NCI-H1105 (cell line): ENCODE measurements at regions not wholly inside any gene's neighbourhood (a gene's known extent, or its start where the extent isn't known, plus 50 kb on each side); places are given as distances from the start of the nearest gene placed in this dataset.

Experiments
- DNase-seq: peaks from one replicate; lab custom pipeline; 2025; lab: John Stamatoyannopoulos, UW

DNA sequence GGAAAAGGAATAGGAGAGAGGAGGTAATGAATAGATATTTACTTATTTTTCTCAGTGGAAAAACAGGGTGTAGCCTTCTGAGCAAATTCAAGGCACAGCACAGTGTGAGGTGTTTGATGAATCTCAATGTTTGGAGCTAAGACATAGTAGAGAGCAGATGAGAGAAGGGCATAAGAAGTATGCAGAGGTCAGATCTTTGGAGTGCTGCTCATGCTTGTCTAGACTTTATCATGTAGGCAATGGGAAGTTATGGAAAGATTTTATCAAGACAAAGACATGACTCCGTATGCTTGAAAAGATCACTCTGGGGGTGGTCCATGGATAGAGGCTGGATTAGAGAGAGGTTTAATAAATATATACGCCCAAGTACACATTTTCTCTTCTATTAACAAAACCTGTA lies 217.0 kb upstream of the CNR1 start:
- no peak for DNase-seq

DNA sequence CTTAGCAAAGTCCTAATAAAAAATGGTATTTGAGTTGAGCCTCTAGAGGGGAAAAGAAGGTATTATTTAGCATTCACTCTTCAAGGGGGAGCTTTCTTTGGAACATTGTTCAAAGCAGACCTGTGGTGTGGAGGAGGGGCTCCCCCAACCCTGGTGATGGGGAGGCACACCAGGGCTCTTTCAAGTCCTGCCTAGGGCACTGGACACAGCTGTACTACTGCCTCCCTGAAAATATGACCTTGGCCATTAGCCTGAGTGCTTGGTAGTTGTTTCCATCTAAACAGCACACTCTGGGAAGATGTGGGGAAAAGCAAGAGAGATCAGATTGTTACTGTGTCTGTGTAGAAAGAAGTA lies 215.1 kb upstream of the CNR1 start:
- DNase-seq, result no peak

DNA sequence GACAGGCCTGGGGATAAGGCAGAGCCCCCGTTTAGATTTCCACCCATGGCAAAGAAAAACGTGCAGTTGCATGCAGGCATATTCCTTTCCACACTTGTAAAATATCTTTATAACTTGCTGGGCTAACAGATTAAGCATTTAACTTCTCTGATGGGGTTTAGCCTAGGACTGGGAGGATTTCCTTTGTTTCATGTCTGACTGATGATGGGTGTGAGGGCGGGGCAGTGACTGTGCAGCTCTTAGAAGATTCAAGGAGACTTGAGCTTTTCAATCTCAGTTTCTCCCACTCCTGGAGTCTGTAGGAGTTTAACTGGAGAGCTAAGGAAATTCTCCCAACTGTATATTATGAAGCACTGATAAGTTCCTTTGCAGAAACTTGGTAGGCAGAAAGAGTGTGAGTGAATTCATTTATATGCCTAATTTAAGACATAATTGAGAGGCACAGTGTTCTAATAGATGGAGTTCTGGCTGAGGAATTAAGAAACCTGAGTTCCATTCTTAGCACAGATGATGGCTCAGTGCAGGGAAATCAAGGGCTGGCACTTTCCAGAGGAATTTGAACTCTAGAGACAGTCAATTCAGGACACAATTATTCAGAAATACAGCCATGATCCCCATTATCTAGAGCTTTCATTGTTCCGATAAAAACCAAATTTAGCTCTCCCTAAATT lies 214.6 kb upstream of the CNR1 start:
- DNase-seq, result no peak

DNA sequence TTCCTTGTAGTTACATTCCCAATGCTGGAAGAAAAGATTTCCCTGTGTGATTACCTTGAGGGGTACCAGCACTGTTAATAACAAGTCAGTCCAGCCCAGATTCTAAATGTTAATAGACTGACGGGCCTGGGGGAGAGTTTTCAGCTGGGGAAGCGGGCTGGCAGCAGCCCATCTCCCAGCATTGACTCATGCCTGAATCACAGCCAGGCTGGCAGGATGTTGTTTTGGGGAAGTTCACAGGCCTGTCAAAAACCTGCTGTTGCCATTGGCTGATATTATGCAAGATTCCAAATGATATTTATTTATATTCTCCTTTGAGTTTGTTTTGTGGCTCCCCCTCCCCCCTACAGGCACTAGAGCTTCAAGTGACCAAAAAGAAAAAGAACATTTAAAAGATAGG lies 213.9 kb upstream of the CNR1 start:
- no peak for DNase-seq

DNA sequence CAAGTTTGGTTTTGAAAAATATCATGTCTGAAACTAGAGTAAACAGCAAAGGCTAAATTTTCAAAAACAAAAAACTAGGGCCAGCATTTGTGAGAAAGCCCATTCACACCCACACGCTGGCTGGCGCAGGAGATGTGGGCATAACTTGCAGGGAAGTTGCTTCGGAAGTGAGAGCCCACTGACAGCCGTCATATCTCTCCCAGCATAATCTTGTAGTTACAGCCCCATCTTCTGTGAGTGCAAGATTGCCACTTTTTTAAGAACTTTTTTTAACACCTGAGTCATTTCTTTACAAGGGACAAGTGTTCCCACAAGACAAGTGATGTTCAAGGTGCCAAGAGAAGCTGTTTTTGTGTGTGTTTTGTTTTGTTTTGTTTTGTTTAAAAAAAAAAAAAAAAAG lies 212.5 kb upstream of the CNR1 start:
- no peak for DNase-seq

DNA sequence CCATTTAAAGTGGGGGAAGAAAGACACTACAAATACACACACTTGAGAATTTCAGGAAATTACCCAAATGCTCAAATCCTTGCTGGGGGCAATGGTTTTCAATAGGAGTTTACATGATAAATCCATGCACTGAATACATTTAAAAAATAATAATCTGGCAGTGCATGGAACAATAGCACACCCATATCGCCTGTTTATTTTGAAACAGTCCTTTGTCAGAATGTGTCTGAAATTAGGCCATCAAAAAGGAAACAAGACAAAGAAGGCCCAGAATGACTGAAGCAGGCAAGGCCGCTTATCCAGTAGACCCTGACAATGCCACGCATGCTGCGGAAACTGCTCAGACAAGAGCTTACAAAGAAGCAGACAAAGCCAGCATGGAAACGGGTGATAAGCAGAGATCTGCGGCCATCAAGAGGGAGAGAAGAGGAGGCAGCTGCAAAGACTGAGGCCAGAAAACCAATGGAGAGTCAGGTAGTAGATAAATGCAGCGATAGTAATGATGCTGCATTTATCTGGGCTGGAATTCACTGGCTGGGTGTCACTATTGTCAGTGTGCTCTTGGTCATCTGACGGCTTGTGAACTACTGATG lies 211.9 kb upstream of the CNR1 start:
- DNase-seq, result no peak

DNA sequence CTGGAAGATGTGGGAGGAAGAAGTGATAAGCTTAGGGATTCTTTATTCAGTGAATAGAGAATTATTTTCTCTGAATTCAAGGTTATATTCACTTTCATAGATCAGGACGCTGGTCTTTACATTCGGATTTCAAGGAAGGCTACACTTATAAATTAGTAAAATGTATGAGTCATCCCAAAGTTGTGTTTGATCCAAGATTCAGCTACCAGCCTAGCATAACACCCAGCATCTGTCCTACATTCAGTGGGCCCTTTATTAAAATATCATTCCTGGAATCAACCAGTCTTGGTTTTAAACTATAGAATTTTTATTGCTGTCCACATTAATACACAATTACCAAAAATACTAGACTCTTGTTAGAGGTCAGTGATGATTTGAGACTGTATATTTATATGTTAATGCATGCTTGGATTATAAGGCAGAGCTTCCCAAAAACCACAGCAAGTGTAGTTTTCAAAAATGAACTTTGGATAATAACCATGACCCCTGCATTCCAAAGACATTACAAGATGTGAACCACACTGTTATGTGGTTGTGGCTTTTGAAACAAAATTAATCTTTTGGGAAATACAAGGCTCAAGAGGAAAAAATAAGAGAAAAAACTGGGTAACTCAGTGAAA lies 210.7 kb upstream of the CNR1 start:
- no peak for DNase-seq

DNA sequence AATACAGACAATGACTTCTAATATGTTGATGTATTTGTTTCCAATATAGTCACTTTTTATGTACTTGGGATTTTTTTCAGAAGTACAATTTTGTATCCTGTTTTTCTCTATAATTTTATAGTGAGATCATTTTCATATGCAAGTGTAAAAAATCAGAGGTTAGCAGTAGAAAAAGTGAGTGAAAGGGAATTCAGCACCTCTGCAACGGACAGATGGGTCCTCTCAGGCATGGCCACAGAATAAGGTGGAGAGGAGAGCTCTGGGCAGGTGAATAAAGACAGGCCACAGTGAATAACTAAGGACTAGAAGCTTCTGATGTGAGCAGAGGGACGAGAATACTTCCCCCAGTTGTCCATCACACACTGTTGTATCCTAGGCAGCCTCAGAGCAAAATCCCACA lies 210.1 kb upstream of the CNR1 start:
- DNase-seq, result no peak

DNA sequence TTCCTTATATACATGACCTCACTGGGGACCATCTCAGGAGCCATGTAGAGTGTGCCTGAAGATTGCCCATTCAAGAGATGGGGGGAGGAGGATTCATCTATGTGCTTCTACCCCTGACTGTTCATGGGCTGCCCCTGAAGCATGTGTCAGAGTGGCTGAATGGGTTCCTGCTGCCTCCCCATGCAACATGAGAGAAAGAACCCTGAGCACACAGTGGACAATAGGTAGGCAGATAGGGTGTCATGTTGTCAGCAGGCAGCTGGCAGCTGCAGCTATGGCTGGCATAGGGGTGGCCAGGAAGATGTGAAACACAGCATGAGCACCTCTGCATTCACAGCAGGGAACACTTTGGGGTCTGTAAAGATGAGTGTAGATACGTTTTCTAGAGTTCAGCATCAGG lies 208.4 kb upstream of the CNR1 start:
- DNase-seq, result no peak

DNA sequence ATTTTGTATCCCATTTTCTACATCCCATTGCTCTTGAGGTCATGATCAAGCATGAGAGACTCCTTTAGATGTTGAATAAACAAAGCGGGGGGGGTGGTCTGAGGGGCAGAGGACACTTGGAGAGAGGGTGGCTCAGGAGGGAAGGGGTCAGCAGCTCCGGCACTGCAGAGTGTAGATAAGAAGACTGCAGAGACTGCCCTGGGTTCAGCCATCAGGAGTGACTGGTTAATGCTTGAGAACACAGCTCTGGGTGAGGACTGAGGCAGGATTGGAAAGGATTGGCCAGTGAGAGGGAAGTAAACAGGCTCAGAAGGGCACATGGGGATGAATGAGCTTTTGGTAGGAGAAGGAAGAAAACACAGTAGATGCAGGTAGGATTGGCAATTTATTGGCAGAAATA lies 205.3 kb upstream of the CNR1 start:
- DNase-seq, result no peak

DNA sequence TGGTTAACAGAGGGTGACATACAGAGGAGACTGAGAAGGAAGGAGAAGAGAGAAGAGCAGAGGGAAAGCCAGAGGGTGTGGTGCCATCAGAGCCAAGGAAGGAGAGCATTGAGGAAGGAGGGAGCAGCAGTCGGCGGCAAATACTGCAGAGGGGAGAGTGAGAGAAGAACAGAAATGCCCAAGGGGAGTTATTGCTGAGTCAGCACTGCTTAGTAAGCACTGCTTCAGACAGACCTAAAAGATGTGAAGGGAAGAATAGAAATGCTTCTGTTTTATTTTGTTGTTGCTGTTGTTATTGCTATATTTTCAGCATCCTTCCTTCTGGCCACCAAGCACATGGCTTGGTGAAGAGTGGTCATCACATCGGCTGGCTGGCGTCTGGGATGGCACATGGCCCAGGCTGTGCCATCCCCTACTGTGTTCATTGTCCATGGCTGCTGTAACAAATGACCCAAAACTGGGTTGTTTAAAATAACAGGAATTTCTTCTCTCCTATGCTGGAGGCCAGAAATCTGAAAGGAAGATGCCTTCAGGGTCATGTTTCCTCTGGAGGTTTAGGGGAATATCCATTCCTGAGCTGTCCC lies 204.1 kb upstream of the CNR1 start:
- no peak for DNase-seq

DNA sequence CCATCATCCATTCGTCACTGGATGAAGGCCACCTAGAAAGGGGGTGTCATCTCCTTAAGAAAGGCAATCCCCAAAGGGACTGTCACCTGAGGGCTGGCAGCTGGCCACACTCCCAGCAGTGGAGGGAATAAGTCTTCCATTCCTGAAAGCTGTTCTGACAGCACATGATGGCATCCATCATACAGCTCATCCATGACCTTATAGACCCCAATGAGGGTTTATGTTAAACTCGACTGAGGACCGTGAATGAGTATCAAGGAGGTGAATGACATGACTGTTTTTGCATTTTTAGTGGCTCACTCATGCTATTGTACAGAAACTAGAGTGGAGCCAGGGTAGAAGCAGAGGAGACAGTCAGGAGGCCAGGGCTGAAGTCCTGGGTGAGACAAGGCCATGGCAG lies 203.1 kb upstream of the CNR1 start:
- DNase-seq, result no peak

DNA sequence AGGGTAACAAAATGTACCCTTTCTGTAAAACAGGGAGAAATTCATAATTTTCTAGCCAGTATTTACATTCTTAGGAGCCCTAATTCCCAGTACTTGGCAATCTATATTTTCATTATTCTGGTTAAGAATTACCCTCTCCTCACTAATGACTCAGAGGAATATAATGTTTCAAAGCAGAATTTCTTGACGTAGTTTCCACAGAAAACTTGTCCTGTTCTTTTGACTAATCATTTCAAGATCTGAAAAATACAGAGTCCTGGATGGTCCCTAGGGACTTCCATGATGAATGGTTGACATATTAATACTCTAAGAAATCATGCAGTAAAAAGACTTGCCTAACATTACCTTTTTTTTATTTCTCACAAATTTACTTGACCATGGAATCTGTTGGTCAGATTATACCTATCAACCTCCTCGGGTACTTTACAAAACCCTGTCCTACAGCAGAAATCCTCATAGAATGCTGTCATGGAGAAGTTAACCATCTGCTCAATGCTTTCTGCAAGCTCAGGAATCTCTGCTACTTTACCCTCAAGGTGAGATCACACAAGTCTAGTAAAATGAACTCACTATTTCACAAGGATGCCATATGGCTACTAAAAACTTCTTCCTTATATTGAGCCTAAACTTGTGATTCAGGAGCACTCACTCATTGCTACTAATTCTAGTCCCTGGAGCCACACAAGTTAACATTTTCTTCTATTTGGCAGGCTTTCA lies 202.1 kb upstream of the CNR1 start:
- no peak for DNase-seq

DNA sequence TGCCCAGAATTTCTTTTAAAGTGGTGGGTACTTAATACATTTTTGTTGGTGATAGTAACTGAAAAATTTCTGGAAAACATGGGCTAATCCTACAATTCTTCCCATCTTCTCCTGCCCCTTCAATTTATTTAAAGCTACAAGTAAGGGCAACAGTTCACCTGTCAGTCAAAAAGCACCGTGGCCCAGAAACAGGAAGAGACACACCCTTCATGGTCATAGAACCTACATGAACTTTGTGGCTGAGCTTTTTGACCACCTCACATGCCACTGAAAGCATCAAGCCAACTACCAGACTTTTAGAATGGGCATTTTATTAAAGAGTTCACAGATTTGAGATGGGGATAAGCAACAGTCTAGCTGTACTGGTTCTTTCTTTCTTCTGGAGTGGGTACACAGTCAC lies 201.1 kb upstream of the CNR1 start:
- no peak for DNase-seq

DNA sequence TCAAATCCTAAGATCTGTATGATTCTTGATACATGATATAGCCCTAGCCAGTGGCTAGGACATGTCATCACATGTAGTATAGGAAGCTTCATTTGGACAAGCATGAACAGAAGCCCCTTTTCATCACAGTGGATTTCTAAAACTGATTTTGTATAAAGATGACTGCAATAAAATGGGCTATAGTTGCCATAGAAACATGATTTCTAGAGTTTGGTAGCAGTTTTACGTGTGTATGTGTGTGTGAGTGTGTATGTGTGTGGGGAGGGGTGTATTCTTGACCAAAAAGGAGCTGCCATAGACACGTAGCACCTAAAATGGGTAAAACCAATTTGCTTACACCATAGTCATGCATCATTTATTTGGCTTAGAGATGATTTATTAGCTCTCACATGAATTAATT lies 200.5 kb upstream of the CNR1 start:
- DNase-seq, result no peak

DNA sequence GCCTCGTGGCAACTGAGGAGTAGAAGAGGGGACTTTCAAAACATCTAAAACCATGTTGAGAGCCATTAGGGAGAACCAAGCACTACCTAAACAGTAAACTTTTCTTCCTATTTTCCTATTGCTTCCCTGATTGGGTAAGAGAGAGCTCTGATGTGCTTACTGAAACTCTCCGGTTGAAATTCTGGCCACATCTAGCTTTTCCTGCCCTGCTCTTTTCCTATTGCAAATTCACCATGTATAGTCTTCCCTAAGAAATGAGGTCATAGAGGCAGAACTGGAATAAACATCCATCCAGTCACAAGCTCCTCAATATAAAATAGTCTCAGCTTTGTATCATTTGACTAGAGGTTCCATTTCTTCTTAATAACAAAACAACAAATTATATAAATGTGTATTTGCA lies 199.5 kb upstream of the CNR1 start:
- DNase-seq, result no peak

DNA sequence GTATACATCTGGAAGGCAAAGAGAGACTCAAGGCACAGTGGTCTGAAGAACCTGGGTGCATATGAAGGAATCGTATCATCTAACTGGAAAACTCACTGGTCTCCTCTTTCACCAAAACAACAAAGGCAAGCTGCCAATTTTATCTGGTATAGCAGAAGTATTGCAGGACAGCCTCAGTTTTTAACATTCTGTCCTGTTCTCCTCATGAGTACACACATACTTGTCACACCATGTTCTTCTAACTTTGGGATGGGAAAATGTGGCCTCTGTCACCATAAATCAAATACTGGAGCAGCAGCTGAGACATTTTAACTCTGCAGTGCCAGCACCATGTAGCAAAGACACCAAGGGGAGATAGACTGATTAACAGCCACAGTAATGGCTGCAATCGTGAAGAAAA lies 199.1 kb upstream of the CNR1 start:
- DNase-seq, result no peak

DNA sequence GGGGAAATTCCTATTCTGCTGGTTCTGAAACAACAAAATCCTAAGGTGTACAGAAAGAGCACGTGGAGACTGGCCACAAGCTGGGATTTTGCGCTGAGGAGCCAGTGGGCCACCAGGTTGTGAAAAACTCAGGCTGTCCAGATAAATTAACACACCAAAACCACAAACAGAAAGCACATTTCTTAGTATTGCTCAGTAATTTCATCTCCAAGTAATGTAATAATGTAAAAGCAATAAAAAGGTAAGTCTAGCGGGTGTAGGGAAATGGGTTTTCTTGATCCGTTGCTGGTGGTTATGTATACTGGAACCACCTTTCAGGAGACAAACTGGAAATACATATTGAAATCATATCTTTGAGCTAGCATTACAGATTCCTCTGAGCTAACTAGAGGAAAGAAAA lies 195.6 kb upstream of the CNR1 start:
- DNase-seq, result no peak

DNA sequence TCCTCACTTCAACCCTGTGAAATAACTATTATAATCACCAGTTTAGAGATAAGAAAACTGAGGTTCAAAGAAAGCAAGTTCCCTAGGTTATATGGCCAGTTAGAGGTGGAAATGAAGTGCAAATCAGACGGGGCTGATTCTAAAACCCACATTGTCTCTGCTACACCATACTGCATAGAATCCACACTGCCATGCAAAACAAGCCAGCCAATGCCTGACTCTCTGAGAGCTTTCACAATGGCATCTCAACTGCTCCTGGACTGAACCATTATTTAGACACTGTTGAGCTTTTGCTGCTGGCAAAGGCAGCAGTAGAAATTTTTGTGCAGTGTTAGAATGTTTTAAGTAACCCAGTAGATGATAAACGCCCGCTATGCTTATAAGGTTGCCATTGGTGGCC lies 195.2 kb upstream of the CNR1 start:
- DNase-seq, result no peak

DNA sequence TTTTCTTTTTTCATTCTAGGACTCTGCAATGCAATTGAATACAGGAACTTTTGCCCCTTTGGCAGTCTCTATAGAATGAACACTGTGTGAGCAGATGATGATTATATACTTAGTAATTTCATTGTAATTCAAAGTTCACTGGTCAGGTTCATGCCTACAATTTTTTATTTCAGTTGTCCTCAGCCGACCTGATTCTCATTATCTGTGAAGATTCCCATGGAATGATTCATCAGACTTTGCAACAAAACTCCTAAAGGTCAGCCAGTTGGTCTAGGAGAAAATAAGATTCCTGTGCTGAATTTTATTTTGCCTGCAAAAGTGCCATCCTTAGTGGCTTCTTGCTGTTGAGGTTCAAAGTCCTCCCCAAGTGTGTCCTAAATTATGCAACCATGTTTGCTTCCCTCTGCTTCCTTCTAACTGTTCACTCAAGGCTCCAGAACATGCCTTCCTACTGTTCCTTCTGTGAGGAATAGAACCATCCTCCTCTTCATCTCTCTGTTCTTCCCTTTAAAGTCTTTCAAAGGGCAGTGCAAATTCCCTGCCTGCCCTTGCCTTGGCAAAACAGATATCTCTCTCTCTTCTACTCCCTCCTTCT lies 194.2 kb upstream of the CNR1 start:
- no peak for DNase-seq

DNA sequence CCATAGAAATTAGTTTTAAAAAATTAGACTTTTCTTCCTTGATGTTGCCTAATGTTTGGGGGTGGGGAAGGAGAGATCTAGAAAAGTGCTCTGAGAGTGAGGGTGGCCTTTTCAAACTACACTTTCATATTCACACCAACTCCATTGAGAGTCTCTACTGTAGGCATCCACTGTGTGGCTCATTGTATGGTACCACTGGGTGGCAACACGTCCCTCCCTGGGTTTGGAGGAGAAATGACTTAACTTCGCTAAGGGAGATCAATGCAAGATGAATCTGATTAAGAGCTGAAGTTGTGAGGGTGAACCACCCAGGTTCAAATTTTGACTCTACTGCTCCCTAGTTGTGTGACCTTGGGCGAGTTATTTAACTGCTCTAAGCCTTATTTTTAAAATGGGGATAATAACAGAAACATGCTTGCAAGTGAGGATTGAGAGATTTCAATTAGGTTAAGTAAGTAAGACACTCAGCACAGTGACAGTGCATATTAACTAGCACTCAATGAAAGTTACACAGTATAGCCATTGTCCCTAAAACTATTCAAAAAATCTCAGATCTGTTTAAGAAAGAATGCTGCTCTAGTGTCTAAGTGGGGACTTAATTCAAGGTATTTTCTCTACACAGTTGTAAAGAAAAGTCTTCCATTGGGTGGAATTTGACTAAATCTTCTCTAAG lies 193.5 kb upstream of the CNR1 start:
- no peak for DNase-seq

DNA sequence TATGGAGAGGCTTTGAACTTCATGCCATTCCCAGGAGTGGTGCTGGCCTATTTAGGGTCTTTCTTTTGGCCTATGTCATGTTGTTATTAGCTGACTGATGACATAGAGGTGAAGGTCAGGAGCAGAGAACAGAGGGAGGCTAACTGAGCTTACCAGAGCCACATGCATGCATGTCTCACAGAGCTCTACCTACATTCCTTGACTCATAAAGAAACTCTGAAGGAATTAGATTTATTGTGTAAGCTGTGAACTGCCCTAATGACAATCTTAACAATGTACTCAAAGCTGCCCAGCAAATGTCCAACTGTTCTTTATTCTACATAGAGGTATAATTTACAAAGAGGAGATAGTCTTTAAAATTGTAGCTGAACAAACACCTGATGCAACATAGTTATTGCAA lies 192.7 kb upstream of the CNR1 start:
- no peak for DNase-seq
